ENCODE measurements at regions not wholly inside any gene's neighbourhood (a gene's known extent, or its start where the extent isn't known, plus 50 kb on each side); places are given as distances from the start of the nearest gene placed in this dataset.

DNA sequence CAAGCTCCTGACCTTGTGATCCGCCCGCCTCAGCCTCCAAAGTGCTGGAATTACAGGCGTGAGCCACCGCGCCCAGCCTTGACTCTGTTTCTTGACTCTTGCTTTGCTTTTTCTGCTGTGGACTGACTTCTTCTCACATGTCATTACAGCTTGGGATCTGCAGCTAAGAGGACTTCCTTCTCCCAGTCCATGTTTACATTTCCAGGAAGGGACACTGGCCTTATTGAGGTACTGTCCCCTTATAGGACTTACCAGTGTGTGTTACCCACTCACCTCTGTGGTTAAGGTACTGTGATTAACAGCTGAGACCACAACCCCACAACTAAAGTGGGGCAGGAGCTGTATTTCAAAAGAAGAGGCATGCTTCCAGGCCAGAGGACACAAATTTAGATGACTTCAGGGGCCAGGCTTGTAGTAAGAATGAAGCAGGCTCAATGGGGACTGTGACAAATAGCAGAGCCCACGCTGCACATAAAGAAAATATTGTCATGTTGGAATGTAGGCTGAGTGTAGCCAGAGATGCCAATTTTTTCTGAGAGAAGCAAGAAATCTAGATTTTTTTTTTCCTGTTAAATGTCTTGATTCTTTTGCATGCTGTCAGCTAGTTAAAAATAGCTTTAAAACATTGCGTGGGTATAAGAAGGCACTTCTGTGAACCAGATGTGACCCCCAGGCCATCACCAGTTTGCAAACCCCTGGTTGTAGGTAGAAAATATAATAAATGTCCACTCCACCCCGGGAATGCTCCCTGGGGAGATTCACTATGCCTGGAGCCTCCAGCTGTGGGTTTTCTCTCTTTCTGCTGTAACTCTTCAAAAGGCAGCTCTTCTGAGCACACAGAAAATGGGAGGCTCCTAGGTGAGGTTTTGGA is 75.0 kb downstream of the PTPDC1 start:
- no peak for DNase-seq (ENCODE audit: low read depth)

DNA sequence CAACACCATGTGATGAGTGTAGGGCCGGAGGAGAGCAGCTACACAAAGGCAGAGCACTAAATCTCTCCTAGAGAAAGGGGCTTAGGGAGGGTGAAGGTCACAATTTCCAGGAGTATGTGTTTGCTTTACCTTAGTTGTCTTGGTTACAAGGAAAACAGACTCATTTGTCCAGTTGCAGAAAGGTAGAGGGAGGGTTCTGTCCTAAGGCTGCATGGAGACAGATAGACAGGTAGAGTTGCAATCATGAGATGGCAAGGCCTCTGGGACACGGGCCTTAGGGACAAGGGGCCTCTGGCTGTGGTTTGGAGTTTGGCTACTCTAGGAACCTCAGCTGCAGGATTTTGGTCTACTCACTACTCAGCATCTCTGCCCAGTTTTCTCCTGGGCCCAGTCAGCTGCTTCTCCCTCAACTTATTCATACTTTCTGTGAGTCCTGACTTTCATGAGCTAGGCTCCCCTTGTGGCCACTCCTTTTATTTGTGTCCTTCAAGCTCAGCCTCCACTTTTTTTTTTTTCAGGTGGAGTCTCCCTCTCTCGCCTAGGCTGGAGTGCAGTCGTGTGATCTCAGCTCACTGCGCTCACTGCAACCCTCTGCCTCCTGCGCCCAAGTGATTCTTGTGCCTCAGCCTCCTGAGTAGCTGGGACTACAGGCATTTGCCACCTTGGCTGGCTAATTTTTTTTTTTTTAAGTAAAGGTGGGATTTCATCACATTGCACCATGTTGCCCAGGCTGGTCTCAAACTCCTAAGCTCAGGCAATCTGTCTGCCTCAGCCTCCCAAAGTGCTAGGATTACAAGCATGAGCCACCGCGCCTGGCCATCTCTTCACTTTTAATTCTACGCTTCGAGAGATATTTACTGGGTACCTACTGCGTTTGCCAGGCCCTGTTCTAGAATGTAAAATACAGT is 76.6 kb downstream of the PTPDC1 start:
- no peak for DNase-seq (ENCODE audit: low read depth)

DNA sequence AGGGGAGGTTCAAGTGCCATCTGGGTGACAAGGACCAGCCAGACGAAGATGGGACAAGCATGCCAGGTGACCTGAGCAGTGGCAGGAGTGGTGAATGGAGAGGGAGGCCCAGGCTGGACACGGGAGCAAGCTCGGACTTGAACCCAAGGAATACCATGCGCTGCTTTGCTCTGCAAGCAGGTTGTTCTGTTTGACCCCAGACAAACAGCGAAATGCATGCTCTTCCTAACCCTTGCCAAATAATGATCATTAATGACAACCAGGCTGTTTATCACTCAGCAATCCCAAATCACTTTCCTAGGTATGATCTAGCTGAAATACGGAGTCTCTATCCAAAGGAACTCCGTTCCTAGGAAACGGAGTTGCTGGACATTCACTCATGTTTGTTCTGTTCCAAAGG is 77.4 kb downstream of the PTPDC1 start:
- no peak for DNase-seq (ENCODE audit: low read depth)

DNA sequence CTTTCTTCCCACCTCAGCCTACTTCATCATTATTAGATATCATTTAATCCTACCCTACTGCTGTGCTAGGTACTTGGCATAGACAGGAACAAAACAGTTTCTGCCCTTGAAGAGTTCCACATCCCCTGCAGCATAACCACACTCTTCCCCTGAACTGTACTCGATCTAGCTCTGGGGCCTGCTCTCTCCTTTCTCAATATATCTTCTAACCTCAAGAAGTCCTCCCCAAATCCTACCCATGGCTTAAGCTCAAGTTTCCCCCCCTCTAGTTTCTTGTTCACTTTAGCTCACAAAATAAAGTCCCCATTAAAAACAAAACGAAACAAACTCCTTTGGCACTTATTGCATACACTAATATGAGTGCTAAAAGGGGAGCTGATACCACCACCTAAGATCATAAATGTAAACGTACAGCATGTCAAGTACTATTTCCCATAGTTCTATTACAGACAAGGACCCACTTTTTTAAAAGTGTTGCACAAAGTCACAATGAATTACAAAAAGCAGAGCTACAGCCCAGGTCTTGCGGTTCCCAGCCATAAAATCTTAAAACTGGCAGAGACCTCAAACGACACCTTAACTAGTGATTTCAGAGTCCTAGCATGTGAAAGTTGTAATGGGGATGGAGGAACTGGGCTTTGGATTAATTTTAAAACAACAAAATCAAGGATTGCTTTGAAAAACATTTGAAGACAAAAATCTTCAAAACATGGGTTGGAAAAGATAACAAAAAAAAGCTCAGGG is 80.7 kb downstream of the PTPDC1 start:
- DNase-seq (ENCODE audit: low read depth): no peak

DNA sequence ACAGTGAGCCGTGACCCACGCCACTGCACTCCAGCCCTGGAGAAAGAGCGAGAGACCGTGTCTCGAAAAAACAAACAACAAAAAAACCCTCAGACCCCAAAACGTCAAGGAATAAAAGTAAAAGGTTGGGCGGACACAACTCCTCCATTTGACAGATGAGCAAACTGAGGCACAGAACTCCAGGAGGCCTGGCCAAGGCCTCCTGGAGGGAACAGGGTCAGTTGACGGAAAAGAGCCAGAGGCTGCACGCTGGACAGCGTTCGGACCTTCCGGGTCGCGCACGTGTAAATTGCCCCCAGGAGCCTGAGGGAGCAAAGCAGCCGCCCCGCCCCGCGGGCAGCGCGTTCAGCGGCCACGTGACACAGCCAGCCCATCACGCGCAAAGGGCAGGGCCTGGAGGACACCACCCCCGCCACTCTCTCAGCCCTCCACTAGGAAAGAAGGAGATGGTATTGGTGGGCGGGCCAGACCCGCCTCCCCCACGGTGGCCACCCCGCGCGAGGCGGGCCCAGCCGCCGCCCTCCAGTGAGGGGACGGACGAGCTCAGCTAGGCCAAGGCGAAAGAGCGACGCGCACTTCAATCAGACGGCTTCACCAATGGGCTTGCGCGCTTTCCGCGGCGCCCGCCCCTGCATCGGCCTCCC is 81.5 kb downstream of the PTPDC1 start:
- peak; percentile 95 for DNase-seq (ENCODE audit: low read depth)

DNA sequence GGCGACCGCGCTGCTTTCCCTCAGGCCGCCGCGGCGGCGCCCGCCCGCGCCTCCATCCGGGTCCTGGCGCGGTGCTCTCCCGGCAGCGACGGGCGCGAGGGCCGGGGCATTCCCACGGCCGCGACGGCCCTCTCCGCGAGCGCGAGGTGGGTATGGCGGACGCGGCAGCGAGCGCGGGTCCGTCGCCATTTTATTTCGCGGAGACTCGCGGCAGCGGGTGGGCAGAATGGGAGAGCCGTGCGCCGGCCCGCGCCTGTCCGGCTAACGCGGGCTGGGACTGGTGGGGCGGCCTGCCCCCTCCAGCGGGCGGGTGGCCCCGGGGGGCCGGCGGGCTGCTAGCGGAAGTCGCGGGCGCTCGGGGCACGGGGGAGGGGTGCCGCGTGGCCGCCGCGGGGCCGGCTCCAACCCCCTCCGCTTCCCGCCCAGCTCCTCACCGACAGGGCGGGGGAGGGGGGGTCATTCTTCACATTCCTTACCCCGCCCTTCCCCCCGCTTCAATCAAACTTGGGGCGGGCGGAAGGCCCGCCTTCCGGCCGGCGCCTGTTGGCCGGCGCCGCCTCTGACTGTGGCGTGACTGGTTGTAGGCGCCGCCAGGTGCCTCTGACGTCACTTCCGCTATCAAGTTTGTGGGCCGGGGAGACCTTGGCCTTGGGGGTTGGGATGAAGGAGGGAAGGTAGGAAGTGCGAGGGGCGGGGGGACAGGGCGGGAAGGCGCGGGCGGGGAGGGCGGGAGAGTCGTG is 82.1 kb downstream of the PTPDC1 start:
- peak; percentile 92 for DNase-seq (ENCODE audit: low read depth)

DNA sequence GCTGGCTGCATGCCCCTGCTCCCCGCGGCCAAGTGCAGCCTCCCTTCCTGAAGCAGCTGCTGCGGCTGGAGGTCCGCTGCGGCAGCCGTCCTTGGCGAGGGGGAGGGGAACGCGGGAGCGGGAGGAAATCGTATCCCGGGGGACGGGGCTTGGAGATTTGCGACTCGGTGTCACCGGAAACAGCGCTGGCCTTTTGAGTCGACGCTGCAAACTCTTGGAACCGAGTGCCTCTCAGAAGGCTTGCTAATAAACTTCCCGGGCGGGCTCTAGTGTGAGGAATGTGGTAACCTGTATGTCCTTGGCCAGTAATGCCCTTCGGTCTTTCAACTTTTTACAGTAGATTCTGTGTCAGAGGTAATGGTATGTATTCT is 82.7 kb downstream of the PTPDC1 start:
- no peak for DNase-seq (ENCODE audit: low read depth)

DNA sequence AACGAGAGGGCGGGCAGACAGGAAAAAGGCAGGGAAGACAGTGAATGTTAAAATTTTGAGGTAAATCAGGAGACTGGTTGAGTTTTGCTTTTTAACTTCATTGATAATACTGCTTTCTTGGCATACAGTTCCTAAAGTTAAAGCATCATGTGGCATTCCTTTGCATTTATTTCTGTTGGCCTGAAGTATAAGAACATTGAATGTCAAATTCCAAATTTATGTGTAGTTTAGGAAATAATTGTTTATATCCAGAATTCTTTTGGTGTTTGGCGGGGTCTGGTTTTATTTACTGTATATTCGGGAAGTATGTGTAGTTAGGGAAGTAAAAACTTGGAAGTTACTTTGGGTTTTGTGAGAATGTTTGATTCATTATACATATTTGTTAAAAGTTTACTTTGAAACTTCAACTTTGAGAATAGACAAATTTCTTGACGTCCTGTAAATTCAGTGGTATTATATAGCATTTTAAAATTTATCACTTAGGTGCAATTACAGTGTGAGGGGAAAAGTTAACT is 83.2 kb downstream of the PTPDC1 start:
- no peak for DNase-seq (ENCODE audit: low read depth)

DNA sequence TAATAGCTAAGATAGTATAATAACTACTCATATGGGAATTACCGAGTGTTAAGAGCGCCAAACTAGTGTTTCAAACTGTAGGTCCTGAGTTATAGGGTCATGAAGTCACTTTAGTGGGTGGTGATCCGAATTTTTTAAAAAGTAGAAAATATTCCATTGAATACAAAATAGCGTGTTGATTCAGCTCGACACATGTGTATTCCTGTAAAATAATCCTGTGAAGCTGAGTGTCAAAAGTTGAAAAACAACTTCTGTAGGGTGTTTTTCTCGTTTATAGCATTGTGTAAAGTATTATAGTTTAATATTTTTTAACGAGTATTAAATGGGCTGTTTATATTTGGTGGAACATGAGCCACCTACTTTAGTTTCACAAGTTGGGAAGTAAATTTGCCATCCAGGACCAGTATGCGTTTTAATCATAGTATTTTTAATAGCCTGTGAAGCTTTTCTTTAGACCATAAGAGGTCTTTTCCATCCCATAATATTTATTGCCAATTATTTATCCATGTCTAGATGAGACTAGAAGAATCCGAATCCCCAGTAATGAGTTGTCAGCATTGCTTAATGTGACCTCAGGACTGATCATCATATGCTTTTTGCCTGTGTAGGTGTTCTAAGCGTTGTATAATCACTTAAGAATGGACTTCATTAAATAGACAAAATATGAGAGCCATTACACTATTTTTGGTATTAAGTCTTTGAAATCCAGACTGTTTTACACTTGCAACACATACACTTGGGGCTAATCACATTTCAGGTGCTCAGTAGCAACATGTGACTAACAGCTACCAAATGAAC is 84.1 kb downstream of the PTPDC1 start:
- no peak for DNase-seq (ENCODE audit: low read depth)

DNA sequence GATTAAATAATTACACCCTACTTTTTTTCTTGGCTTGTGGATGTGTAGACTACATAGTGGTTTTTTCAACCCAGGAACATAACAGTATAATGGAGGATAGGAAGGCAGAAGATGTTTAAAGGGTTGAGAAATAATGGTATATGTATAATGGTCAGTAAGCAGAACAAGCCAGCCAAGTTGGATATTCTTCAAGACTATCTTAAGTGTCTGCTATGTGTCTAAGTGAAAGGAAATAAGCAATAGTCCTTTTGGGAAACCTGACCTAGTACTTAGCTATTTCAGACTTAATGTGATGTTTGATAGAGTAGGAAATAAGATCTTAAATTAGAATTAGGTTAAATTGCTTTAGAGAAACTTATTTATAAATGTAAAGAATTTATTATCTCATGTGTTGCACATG is 85.7 kb downstream of the PTPDC1 start:
- no peak for DNase-seq (ENCODE audit: low read depth)

DNA sequence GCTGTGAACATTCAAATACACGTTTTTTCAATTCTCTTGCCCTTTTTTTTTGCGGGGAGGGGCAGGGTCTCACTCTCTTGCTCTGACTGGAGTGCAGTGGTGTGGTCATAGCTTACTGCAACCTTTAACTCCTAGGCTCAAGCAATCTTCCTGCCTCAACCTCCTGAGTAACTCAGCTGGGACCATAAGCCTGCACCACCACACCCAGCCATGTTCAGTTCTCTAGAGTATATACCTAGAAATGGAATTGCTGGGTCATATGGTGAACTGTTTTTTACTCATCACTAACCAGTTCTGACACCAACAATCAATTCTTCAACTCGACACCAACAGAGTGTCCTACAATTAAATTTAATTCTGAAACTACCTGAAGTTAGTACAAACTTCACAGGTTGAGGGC is 85.5 kb upstream of the ZNF169 start:
- DNase-seq (ENCODE audit: low read depth): no peak

DNA sequence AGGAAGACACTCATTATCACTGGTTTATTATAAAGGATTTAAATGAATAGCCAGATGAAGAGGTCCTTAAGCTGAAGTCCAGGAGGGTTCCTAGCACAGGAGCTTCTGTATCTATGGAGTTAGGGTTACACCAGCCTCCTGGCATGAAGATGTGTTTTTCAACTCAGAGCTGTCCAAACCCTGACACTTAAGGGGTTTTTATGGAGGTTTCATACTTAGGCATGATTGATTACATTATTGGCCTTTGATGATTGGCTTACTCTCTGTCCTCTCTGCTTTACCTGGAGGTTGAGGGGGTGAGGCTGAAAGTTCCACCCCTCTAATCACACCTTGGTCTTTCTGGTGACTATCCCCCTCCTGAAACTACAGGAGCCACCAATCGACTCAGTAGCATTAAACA is 84.9 kb upstream of the ZNF169 start:
- no peak for DNase-seq (ENCODE audit: low read depth)

DNA sequence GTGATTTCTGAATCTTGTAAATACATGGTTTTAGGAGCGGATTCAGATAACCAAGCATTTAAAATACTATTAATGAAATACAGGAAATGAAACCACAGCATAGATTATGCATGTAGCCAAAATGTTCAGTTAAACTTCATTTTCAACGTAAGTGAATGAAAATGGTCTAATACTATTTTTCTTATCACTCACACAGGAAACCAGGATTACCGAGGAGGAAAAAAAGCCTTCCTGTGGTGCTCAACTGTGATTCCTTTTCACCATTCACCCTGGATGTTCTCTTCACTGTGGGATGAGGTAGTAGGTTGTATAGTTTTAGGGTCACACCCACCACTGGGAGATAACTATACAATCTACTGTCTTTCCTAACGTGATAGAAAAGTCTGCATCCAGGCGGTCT is 83.4 kb upstream of the ZNF169 start:
- DNase-seq (ENCODE audit: low read depth): no peak

DNA sequence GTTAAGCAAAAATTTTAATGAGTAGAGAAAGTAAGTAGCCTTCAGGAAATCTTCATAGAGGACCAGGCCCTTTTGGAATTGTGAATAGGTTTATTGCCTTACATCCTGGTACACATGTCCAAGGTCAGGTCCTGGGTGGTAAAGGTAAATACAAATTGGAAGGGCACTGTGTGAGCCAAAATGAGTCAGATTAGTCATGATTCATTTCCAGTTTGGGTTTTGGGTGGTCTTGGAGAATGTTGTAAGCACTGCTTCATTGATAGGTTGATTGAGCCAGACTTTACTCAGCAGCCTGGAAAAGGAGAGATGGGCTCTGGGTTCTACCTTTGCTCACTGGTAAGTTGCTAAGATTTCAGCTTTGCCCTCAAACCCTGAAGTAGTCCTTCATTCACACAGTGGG is 82.5 kb upstream of the ZNF169 start:
- DNase-seq (ENCODE audit: low read depth): no peak

DNA sequence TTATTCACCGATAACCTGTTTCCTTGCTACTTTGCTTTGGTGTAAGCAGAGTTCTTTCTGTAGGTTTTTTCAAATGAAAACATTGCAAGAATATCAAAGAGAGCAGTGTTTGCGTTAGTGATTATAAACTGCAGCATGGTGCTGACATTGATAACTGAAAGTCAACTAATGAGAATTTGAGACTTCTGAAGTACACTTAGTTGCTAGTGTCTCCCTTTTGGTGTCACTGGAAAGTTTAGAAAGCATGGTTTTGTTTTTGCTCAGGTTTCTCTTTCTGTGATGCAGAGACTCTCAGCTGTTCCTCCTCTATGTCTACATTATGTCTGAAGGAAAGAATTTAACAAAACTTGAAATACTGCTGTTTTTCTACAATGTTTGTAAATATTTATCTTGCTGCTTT is 80.2 kb upstream of the ZNF169 start:
- DNase-seq (ENCODE audit: low read depth): no peak

DNA sequence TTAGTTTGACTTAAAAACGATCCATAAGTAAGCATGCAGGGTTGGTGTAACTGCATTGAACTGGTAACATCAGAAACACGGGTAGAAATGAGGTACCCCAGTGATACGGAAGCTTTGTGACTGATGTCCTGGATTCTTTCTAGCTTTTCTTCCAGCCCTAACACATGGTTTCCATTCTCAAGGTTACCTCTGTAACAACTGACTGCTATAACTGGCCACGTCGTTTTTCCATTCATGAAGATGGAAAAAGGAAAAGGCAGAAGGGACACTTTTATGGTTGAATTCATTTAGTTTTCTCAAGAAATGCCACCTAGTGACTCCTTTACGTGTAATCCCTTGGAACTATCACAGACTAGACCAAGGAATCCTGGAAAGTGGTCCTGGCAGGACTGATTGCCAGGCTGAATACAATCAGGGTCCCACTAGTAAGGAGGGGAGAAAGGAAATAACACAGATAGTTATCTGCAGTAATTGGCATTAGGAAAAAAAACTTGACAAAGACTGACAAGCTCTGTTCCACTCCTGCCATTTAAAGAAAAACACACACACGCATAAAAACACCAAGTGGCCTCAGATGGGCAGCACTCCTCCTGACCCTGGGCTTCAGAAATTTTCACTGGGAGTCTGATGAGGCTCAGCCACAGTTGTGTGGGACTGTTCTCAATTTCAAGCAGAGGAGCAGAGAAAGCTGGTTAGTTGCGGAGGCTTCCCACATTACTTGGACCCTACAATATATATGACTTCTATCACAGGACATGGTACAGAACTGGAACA is 77.5 kb upstream of the ZNF169 start:
- DNase-seq (ENCODE audit: low read depth): no peak

DNA sequence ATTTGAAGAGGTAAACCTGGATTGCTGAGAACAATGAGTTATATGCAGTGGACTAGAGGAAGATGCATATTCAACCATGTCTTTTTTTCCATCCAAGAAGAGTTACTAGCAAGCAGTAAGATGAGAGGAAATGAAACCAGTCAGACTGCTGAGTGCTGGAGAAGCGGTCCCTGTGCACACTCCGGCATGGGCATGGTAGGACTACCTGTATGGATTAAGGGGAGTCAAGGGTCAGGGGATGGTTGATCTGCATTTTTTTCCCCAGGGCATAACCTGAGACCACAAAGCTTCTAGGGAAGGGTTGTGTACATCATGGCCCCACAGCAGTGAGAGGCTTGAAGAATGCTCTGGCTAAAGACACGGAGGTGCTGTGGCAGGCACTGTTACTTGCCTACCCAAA is 76.6 kb upstream of the ZNF169 start:
- DNase-seq (ENCODE audit: low read depth): no peak

DNA sequence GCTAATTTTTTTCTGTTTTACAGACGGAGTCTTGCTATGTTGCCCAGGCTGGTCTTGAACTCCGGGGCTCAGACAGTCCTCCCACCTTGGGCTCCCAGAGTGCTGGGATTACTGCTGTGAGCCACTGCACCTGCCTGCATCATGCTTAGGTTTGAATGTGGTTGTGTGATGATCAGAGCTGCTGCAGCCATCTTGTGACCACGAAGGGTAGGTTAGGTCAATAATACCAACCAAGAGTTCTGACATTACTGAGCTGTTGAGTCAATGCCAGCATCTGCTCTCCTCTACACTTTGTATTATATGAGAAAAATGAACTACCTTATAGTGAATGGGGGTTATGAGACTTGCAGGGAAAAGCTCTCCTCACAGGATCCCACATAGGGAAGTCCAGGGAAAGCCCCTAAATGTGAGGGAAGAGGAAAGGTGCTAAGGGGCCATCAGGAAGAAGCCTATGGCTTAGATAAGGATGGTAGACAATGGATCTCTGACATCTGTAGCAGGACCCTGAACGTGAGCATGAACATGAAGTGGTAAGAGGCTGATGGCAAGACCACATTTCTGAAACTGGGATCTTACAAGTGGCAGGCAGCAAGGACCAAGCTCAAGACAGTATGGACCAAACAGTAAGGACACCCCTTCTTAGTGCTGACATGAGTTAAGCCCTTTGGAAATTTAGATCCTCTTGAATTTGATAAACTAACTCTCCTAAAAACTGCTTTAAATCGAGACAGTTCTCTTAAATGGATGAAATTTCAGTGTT is 75.7 kb upstream of the ZNF169 start:
- DNase-seq (ENCODE audit: low read depth): no peak

DNA sequence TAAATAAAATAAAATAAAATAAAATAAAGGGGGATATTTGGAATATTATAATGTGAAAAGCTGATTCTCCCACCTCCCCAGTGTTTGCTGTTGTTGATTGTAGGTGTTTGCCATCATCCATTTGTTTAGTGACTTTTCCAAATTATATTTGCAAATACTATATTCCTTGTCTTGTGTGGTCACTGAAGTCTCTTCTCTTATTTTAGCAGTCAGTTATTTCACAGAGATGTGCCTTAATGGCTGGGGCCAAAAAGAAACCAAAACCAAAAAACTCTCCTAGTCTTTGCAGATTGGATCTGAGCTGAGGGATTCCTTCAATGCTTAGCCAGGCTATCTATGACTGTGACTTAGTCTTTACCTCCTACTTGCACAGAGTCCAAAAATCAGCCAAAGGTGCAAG is 70.9 kb upstream of the ZNF169 start:
- DNase-seq (ENCODE audit: low read depth): no peak

Data from T follicular helper cell (primary cell).